HUES64 (cell line): ENCODE measurements at regions not wholly inside any gene's neighbourhood (a gene's known extent, or its start where the extent isn't known, plus 50 kb on each side); places are given as distances from the start of the nearest gene placed in this dataset.

Source experiments
- H3K27ac ChIP-seq: 2 replicates; pipeline ENCODE4 v1.7.0; 2013; ENCODE audit warnings: low read depth, low read length, inconsistent platforms
- H3K27me3 ChIP-seq: 2 replicates; pipeline ENCODE4 v1.6.1; 2013; ENCODE audit warnings: mild to moderate bottlenecking, low read length; ENCODE audit not compliant: insufficient read depth
- H3K36me3 ChIP-seq: 2 replicates; pipeline ENCODE4 v1.6.1; 2013; ENCODE audit warnings: mild to moderate bottlenecking, low read length; ENCODE audit not compliant: insufficient read depth
- H3K4me1 ChIP-seq: 2 replicates; pipeline ENCODE4 v1.6.1; 2013; ENCODE audit warnings: mild to moderate bottlenecking, low read length, moderate library complexity; ENCODE audit not compliant: insufficient read depth
- H3K4me3 ChIP-seq: 2 replicates; pipeline ENCODE4 v1.5.1; 2013; ENCODE audit warnings: mild to moderate bottlenecking, low read length, moderate library complexity
- H3K9ac ChIP-seq: 2 replicates; pipeline ENCODE4 v1.6.1; 2013; ENCODE audit warnings: mild to moderate bottlenecking, low read depth, low read length
- H3K9me3 ChIP-seq: 2 replicates; pipeline ENCODE4 v1.6.1; 2013; ENCODE audit warnings: low read depth, low read length; ENCODE audit not compliant: insufficient read depth
- WGBS: fragments of 150-250, 120-280 bp; methylation state at CpG from one replicate; pipeline ENCODE4 v1.1.7; 2013; ENCODE audit warnings: missing lambda C conversion rate; 5-methylcytosine and 5-hydroxymethylcytosine counted together

GRCh38 chr10:53007527-53007842 lies 234.9 kb upstream of the MBL2 start:
- Histone ChIP-seq H3K27ac (no peak overlapping the region), H3K27me3 (no peaks in the 10 kb centered on the region), H3K4me3 (no peak overlapping the region), H3K9me3 (no peaks in the 10 kb centered on the region), H3K4me1 (peaks cover 11% of the 10 kb centered on the region; the same call in 1 of the 2 replicates), H3K36me3 (no peaks in the 10 kb centered on the region), H3K9ac (no peak overlapping the region)
- WGBS = no CpG with 5 or more reads among the region's 1 CpG

DNA sequence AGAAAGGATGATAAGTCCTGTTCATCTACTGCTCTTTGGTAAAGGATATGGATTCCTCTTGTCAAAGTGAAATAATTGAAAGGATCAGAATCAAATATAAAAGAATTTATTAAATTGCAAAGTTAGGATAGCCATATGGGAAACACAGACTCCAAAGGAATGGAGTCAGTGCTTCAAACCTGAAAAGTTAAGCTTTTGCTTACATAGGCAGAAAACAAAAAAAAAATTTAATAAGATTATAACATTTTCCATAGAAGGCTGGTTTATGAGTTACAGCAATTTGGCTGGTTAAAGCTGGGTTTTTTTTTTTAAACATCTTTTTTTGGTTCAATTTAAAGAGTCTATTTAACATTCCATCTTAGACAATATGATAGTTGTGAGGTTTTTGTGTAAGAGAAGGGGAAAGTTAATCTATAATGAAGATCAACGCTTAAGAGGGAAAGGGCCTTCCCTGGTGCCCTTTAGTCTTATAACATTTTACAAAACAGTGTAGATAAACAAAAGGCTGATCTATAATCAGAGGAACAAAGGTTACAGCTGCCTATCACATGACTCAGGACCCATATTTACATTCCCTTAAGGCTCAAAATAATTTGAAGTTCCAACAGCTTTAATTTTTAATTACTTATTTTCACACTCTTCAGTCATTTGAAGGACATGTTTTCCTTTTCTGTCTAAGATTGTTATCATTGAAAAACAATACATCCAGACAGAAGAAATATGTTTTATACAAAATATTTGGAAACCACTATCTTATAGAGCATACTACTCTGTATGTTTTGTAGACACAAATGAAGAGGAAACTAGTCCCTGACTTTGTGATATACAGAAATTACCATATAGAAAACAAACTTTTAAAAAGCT lies 234.3 kb upstream of the MBL2 start:
- WGBS = 80% methylated on average over 1 of the region's 1 CpG
- Histone ChIP-seq H3K27me3 (no peaks in the 10 kb centered on the region), H3K27ac (no peak overlapping the region), H3K4me1 (peaks cover 11% of the 10 kb centered on the region; the same call in 1 of the 2 replicates), H3K9me3 (no peaks in the 10 kb centered on the region), H3K36me3 (no peaks in the 10 kb centered on the region), H3K4me3 (no peak overlapping the region), H3K9ac (no peak overlapping the region)

DNA sequence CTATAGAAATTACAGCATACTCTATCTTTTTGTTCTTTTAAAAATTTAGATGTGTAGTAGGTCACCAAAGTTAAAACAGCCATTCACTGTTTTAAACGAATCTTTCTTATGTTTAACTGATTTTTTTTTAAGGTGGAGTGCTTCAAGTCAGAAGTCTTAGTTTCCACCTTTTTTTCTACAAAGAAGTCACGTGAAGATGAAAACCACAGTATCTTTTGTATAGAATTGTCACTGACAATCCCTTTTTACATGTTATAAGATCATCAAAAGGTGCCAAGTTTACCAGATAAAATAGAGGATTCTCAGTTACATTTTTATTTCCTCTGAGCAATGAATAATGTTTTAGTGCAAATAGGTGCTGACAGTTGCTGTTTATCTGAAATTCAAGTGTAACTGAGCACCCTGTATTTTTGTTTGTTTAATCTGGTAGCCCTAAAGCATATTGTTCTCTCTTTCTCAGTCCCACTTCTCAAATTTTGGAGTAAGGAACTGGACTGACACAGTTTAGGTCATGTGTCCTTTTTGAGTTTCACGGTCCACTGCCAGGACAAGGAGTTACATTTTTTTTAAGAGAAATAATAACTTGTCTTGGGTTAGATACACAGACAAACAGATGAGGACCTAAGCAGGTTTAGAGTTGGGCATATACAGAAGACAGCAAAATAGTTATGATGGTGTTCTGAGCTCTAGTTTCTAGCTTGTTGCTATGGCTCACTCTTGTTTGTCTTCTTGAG lies 233.2 kb upstream of the MBL2 start:
- no peaks in the 10 kb centered on the region for H3K36me3 ChIP-seq
- H3K9ac ChIP-seq = no peak overlapping the region
- H3K27me3 ChIP-seq = no peaks in the 10 kb centered on the region
- no peaks in the 10 kb centered on the region for H3K9me3 ChIP-seq
- H3K4me1 ChIP-seq = peaks cover 11% of the 10 kb centered on the region; the same call in 1 of the 2 replicates
- H3K4me3 ChIP-seq = no peak overlapping the region
- 90% methylated on average over 2 of the region's 3 CpGs for WGBS
- H3K27ac ChIP-seq = no peak overlapping the region

DNA sequence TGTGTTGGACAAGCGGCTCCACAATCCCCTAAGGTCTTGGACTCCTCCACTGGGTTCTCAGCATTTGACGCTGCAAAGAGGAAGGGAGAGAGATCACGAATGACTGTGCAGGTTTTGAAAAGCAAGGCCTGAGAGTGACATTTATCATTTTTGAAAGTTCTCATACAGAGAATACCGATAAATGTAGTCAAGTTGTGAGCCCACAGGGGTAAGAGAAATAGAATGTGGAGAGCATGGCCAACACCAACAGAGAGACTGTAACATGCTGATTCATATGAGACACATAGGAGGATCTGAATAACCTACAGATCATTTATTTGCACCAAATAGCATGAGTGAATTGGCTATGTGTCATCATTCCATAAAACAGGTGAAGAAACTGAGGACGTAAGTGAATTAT lies 230.5 kb upstream of the MBL2 start:
- Histone ChIP-seq H3K4me3 (no peak overlapping the region), H3K27ac (no peak overlapping the region), H3K9me3 (no peaks in the 10 kb centered on the region), H3K36me3 (no peaks in the 10 kb centered on the region), H3K9ac (no peak overlapping the region), H3K4me1 (peaks cover 26% of the 10 kb centered on the region), H3K27me3 (no peaks in the 10 kb centered on the region)
- 96% methylated on average over 5 of the region's 5 CpGs for WGBS

- peaks cover 20% of the 10 kb centered on the region for H3K4me1 ChIP-seq
- H3K9me3 ChIP-seq = 0 out of 2 replicates have a peak, but pooled peaks cover 8% of the 10 kb centered on the region
- no peaks in the 10 kb centered on the region for H3K27me3 ChIP-seq
- WGBS = no CpG with 5 or more reads among the region's 2 CpGs
- no peaks in the 10 kb centered on the region for H3K36me3 ChIP-seq
- no peak overlapping the region for H3K27ac ChIP-seq
- H3K9ac ChIP-seq = no peak overlapping the region
- no peak overlapping the region for H3K4me3 ChIP-seq
Observed at GRCh38 chr10:52999681-53000080, 227.1 kb upstream of the MBL2 start.

DNA sequence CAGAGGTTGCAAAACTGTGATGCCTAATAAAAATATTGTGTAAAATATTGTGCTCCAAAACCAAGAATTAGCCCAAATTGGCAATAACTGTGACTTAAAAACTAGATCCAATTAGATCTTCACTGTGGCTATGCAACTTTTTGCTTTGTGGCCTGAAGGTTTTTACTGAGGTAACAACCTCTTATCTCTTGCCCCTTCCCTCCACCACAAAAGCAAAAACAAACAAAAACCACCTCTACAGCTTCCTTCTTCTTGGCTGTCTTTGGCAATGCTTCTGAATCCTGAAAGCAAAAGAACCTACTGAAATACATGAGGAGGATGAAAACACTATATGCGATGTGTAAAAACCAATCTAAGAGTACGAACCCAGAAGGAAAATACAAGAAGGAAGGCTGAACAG lies 226.7 kb upstream of the MBL2 start:
- no peak overlapping the region for H3K9ac ChIP-seq
- no peaks in the 10 kb centered on the region for H3K27me3 ChIP-seq
- 100% methylated on average over 2 of the region's 2 CpGs for WGBS
- no peak overlapping the region for H3K4me3 ChIP-seq
- no peak overlapping the region for H3K27ac ChIP-seq
- H3K9me3 ChIP-seq = 0 out of 2 replicates have a peak, but pooled peaks cover 8% of the 10 kb centered on the region
- no peaks in the 10 kb centered on the region for H3K36me3 ChIP-seq
- peaks cover 20% of the 10 kb centered on the region for H3K4me1 ChIP-seq

DNA sequence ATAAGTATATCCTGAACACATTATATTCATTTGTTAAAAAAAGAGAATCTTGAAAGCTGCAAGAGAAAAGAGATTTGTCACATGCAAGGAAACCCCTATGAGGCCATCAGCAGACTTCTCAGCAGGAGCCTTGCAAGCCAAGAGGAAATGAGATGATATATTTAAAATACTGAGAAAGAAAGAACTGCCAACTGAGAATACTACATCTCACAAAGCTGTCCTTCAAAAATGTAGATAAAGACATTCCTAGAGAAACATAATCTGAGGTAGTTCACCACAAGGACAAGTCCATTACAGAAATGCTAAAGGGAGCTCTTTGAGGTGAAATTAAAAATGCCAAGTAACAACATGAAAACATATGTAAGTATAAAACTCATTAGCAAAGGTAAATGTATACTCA lies 224.4 kb upstream of the MBL2 start:
- Histone ChIP-seq H3K27ac (no peak overlapping the region), H3K9me3 (0 out of 2 replicates have a peak, but pooled peaks cover 8% of the 10 kb centered on the region), H3K4me1 (peaks cover 26% of the 10 kb centered on the region), H3K9ac (no peak overlapping the region), H3K36me3 (no peaks in the 10 kb centered on the region), H3K27me3 (no peaks in the 10 kb centered on the region), H3K4me3 (no peak overlapping the region)

DNA sequence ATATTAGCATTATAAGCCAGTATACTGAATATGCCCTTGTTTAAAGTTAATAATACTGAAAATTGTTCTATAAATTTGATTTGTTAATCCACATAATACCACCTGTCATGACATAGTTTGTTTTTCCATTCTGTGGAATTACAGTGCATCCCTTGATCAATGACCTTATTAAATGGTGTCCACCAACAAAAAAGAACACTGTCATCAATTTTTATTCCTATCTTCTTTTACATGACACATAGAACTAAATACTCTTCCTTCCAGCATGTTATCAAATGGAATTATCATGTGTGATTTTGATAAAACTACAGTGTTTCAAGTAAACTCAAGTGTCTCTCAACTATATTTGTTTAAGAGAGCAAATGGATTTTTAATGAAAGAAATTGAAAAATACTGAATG lies 221.8 kb upstream of the MBL2 start:
- Histone ChIP-seq H3K4me3 (no peak overlapping the region), H3K9ac (no peak overlapping the region), H3K27me3 (no peaks in the 10 kb centered on the region), H3K27ac (no peak overlapping the region), H3K9me3 (peaks cover 11% of the 10 kb centered on the region; the same call in 1 of the 2 replicates), H3K36me3 (no peaks in the 10 kb centered on the region), H3K4me1 (peaks cover 20% of the 10 kb centered on the region)

- Histone ChIP-seq H3K4me1 (peaks cover 12% of the 10 kb centered on the region; the same call in 1 of the 2 replicates), H3K4me3 (no peak overlapping the region), H3K9me3 (peaks cover 11% of the 10 kb centered on the region; the same call in 1 of the 2 replicates), H3K27ac (no peak overlapping the region), H3K36me3 (no peaks in the 10 kb centered on the region), H3K9ac (no peak overlapping the region), H3K27me3 (no peaks in the 10 kb centered on the region)
- 96% methylated on average over 2 of the region's 3 CpGs for WGBS
Observed at GRCh38 chr10:52993109-52993508, 220.5 kb upstream of the MBL2 start.

- WGBS = 94% methylated on average over 1 of the region's 1 CpG
- no peaks in the 10 kb centered on the region for H3K36me3 ChIP-seq
- no peak overlapping the region for H3K27ac ChIP-seq
- no peak overlapping the region for H3K9ac ChIP-seq
- H3K4me3 ChIP-seq = no peak overlapping the region
- H3K4me1 ChIP-seq = peaks cover 12% of the 10 kb centered on the region; the same call in 1 of the 2 replicates
- H3K9me3 ChIP-seq = peaks cover 11% of the 10 kb centered on the region; the same call in 1 of the 2 replicates
- H3K27me3 ChIP-seq = no peaks in the 10 kb centered on the region
Observed at GRCh38 chr10:52992567-52992966, 220.0 kb upstream of the MBL2 start.

- WGBS = 98% methylated on average over 2 of the region's 2 CpGs
- H3K27me3 ChIP-seq = no peaks in the 10 kb centered on the region
- peaks cover 4% of the 10 kb centered on the region; the same call in 1 of the 2 replicates for H3K9me3 ChIP-seq
- peaks cover 6% of the 10 kb centered on the region; the same call in 1 of the 2 replicates for H3K4me1 ChIP-seq
- H3K27ac ChIP-seq = no peak overlapping the region
- no peaks in the 10 kb centered on the region for H3K36me3 ChIP-seq
- no peak overlapping the region for H3K4me3 ChIP-seq
- H3K9ac ChIP-seq = no peak overlapping the region
Observed at GRCh38 chr10:52988923-52989322, 216.3 kb upstream of the MBL2 start.
